ENCODE measurements at regions not wholly inside any gene's neighbourhood (a gene's known extent, or its start where the extent isn't known, plus 50 kb on each side); places are given as distances from the start of the nearest gene placed in this dataset.

DNA sequence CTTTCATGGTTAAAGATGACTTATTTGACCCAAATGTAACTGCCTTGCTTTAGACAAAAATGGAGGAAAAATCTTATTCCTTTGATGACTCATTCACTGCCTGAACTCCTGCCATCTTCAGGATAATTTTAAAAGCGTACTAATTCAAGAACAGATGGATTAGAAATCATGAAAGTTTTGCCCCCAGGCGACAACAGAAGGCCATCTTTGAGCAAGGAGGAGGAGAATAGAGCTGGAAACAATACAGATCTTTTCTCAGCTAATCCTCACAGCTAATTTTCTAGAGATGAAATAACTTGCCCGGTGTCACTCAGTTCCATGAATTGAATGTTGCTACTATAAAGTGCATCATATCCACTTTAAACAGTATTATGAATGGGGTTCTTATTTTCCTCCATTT lies 324.7 kb upstream of the RARB start:
- no peak for TF ChIP-seq POLR2AphosphoS5 (IDR thresholded peaks at IDR 0.05)
- no peak for TF ChIP-seq POLR2A (IDR thresholded peaks at IDR 0.05; ENCODE audit: low read depth)
- TF ChIP-seq, protein P1, sequence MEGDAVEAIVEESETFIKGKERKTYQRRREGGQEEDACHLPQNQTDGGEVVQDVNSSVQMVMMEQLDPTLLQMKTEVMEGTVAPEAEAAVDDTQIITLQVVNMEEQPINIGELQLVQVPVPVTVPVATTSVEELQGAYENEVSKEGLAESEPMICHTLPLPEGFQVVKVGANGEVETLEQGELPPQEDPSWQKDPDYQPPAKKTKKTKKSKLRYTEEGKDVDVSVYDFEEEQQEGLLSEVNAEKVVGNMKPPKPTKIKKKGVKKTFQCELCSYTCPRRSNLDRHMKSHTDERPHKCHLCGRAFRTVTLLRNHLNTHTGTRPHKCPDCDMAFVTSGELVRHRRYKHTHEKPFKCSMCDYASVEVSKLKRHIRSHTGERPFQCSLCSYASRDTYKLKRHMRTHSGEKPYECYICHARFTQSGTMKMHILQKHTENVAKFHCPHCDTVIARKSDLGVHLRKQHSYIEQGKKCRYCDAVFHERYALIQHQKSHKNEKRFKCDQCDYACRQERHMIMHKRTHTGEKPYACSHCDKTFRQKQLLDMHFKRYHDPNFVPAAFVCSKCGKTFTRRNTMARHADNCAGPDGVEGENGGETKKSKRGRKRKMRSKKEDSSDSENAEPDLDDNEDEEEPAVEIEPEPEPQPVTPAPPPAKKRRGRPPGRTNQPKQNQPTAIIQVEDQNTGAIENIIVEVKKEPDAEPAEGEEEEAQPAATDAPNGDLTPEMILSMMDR (IDR thresholded peaks at IDR 0.05), result no peak

Measured in esophagus muscularis mucosa (tissue), 3 donors.